ENCODE measurements at regions not wholly inside any gene's neighbourhood (a gene's known extent, or its start where the extent isn't known, plus 50 kb on each side); places are given as distances from the start of the nearest gene placed in this dataset.

DNA sequence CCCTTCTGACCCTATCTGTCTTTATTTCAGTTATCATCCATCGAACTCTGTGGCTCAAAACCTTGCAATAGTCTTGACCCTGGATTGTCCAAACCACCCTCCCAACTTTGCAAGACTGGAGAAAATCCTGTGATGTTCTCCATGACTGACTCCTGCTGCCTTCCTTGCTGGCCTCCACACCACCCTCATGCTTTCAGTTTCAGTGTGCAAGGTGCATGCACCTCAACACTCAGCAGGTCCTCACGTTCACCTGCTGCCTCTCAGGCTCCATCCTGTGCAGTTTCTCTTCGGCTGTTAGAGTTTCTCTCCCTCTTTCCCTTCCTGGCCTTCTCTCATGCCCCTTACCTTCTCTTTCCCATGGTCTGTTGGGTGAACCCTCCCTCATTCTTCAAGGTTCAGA lies 59.4 kb upstream of the ASIC2 start:
- DNase-seq = no peak

DNA sequence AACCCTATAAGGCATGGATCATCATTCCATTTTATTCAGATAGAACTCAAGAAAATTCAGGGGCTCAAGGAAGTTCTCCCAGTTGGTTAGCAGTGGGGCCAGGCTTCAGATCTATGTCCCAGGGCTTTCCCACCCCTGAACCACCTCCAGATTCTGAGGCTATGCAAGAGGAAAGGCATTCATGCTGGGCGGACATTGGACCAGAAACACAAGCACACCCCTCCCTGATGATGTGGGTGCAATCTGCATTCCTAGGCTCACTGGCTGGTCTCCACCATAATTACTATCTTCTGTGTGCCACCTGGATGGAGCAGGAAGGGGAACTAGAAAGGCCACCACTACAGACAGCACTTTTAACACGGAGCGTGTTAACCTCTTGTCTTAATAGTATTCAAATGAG lies 63.2 kb upstream of the ASIC2 start:
- DNase-seq = no peak

DNA sequence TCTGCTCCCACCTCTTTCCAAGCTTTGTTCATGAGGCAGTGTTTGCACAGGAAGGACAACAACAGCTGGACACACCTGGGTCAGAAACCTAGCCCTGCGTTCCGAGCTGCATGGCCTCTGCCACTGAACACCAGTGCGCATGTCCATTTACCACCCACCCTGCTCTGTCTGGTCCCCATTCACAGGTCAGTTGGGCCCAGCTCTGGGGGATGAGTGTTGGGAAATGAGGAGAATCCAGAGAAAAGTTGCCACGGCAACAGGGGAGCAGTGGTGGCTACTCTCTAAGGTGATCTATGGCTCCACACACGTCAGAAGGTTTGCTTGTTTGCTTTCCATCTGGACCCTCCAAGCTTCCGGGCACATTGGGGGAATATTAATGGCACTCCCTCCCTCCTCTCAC lies 70.4 kb upstream of the ASIC2 start:
- no peak for DNase-seq

DNA sequence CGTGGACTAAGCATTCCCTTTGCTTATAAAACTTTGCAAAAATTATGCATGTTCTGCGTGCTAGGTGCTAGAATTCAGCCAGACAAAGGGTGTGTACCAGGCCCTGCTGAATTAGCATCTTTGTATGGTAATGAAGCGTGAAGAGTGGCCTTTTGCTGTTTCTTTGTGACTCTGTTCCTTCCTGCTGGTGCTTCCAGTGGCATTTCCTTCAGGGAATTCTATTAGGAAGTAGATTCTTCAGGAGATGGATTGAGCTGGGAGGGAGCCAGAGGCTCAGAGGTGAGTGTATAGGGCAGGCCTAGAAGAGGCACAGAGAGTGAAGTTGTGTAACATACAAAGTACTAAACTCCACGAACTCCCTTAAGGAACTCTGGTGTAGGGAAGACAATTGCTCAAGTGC lies 73.9 kb upstream of the ASIC2 start:
- no peak for DNase-seq

DNA sequence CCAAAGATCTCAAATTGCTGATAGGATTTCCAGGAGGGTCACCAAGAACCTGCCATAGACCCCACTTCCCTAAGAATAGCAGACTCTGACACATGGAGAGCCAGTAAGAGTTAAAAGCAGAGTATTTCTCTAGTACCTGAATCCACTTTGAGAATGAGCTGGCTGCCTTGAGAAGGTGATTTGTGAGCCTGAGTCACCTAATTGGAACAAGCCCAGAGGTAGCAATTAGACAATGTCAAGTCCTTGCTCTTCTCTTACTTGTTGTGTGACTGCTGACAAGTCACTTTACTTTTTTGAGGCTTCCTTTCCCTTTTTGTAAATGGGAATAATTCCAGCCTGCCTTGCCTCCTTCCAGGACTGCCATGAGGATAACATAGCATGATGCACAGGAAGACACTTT lies 76.1 kb upstream of the ASIC2 start:
- DNase-seq = no peak

DNA sequence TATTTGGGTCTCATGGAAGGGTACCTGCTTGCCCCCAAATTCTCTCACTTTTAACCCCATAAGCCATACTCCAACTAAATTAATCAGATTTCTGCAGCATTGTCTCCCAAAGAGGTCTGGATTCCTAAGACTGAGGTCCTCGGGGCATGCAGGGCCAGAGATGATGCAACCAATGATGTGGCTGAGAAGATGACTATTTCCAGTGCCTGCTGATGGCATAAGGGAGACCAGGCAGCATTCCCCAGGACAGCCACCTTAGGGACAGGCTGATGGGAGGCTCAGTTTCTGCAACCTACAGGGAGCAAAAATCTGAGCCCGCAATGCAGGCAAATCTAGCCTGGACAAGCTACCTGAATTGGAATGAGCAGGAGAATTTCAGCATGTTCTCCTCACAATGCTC lies 76.8 kb upstream of the ASIC2 start:
- DNase-seq = no peak

DNA sequence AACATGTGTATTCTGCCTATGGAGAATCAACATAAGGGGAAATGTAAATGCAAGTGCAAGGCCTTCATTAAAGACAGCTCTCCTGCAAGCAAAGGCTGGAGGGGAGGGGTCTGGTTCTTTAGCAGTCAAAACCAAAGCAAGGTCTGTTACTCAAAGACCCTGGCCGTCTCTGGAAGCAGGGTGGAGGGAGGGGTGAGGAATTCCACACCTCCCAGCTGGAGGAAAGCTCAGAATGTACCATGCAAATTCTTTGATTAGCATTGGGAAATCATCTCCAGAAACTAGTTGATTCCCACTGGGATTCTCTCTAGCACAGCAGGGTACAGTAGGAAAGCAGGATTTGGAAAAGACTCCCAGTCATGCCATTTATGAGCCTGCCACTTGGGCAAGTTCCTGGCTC lies 77.3 kb upstream of the ASIC2 start:
- no peak for DNase-seq

DNA sequence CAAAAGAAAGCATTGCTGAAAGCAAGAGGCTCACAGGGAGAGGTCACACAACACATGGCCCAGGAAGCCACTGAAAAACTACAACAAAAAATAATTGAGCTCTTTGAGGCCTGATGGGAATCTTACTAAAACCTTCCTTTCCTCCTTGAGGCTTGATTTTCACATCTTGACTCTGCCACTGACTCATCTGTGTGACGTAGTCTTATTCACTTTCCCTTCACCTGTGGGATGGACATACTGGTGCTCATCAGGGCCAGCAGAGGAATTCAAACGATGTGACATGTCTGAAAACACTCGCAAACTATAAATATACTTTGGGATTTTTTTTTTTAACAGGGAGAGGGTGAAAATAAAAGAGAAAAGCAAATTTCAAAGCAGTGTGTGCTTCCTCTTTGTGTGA lies 78.3 kb upstream of the ASIC2 start:
- DNase-seq = no peak

DNA sequence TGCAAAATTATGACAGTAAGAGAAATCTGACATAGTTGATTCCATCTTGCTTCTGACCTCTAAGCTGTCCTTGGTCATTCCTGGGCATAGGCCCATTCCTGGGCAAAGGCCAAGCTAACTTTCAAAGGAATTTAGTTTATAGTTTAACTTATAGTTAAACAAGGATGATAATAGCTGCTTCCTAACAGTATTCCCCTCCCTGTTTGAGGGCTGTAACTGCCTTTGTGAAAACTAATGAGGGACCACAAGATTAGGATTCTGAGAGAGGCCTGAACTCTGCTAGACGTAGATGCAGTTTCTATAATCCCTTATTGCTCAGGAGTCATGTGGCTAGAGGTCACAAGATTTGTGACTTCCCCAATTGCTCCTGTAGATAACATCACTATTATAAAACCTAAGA lies 80.2 kb upstream of the ASIC2 start:
- no peak for DNase-seq

DNA sequence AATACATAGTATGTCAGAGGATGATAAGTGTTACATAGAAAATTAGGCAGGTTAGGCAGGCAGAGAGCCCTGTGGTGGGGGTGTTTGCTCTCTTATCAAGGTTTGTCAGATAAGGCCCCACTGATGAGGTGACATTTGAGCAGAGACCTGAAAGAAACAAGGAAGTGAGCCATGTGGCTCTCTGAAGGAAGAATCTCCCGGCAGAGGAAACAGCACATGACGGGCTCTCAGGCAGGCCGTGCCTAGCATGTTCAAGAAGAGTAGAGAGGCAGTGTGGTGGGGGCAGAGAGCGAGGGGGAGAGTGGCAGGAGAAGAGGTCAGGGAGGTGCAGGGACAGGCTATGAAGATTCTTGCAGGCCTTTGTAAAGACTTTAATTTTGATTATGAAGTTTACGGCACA lies 82.0 kb upstream of the ASIC2 start:
- DNase-seq = no peak

DNA sequence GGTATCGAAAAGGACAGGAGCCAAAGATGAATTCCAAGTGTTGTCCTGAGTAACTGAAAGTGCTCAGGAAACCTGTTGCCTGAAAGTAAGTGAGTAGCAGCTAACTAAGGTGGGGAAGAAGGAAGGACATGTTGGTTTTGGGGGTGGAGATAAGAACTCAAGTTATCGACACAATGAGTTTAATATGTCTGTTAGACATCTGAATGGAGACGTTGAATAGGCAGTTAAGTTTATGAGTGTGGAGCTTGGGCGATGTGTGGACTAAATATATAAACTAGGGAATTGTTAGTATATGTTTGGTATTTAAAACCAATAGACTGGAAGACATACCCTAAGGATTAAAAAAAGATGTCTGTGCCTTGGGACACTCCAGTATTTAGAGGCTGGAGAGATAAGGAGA lies 82.7 kb upstream of the ASIC2 start:
- no peak for DNase-seq

DNA sequence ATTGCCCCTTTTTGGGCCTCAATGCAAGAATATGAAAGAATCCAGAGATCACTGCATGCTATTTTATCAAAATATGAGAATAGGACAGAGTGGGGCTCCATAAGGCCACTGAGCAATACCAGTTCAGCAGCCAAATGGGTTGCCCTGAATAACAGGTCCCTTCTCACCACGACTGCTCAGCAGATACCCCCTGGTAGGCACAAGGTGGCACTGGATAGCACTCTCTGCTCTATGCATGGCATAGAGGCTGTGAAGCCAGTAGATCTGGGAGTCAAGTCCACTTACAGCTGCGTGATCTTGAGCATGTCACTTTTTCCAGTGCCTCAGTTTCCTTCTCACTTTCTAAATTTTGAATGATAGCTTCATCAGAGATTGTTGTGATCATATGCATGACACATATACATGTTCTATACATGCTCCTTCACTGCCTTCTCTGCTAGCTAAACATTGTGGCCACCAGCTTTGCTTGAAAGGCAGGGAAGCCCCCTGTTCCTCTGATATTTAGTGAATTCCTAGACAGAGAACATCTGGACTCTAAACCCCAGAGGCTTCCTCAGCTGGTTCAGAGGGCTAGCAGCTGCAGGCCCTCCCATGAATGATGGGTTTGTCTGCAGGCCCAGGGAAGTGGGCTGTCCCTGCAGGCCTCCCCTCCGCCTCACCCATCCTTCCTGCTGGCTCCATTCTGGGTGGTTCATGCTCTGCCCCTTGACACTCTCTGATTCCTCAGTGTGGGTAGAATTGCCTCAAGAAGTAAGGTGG lies 84.9 kb upstream of the ASIC2 start:
- no peak for DNase-seq

DNA sequence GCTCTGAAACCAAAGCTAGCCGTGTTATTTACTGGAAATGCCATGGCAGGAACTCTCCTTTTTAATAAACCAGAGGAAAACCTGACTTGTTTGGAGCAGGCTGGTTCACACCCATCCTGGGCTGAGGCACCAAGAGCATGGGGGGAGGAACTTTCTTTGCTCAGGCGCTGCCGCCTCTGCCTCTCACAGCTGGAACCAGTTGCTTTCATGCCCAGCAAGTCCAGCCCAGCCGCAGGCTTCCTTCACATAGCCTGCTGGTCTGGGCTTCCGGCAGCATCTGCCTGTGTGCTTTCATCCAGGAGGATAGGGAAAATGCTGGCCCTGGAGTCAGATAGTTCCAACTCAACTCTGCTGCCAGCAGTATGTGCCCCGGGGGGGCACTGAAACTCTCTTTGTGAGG lies 88.1 kb upstream of the ASIC2 start:
- no peak for DNase-seq

DNA sequence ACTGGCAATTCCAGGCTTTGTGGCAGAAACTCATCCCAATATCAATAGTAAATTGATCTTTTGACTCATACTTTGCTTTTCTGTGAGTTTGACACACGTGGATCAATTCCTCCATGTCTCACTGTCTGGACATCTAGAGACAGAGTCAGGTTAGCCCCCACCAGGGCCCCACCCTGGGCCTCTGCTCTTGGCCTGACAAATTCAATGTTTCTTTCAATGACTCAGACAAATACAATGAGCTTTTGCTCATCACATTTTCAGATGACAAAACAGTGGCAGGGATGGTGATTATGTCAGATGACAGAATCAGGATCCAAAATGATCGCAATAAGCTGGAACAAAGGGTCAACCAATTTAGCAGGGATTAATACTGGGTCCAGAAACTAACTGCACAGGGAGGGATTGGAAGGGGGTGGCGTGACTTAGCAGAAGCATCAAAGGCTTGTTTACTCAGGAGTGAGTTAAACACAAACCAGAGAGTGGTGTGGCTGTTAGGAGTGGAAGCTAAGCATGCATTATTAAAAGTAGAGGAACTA lies 90.5 kb upstream of the ASIC2 start:
- no peak for DNase-seq

DNA sequence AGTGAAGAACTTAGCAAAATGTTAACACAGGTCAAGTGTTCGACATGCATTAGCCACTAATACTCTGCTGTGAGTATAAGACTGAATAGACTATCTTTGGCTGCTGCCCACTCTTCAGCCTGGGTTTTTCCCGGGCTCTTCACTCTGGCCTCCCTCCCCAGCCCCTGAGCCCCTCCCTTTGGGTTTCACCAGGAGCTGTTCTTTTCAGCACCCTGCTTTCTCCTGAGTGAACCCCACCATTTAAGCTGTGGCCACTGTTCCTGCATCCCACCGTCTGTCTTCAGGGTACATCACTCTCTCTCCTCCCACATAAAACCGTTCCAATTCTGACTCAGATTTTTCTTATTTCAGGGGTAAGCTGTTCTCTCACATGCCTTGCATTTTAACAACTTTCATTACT lies 92.0 kb upstream of the ASIC2 start:
- DNase-seq = no peak

DNA sequence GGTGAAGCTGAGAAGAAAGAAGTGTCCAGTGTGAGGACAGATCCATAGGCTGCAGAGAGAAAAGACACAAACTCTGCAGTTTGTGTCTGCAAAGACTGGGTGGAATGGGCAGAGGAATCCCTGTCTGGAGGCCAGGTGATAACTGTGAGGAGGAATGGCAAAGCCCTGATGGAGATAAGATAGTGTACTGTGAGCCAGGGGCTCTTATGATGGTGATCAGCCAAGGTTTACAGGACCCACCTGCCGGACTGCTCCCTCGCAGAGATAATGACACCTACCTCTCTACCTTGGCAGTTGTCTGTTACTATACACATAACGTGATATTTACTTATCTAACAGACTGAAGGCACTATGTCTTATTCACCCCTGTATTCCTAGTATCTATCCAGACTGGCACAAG lies 92.6 kb upstream of the ASIC2 start:
- DNase-seq = no peak

DNA sequence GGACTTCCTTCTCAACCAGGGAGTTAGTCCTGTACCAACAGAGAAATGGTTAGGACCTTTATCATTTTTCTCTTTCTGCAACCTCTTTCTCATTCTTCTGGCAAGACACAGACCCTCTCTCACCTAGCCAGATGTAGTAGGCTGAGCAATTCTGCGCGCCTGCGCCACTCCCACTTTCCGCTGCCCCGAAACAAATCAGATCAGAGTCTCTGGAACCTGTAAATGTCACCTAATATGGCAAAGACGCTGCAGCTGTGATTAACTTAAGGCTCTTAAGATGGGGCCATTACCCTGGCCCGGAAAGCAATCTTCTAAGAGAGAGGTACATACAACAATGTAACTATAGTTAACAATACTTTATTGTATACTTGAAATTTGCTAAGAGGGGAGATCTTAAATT lies 94.3 kb upstream of the ASIC2 start:
- DNase-seq = no peak

DNA sequence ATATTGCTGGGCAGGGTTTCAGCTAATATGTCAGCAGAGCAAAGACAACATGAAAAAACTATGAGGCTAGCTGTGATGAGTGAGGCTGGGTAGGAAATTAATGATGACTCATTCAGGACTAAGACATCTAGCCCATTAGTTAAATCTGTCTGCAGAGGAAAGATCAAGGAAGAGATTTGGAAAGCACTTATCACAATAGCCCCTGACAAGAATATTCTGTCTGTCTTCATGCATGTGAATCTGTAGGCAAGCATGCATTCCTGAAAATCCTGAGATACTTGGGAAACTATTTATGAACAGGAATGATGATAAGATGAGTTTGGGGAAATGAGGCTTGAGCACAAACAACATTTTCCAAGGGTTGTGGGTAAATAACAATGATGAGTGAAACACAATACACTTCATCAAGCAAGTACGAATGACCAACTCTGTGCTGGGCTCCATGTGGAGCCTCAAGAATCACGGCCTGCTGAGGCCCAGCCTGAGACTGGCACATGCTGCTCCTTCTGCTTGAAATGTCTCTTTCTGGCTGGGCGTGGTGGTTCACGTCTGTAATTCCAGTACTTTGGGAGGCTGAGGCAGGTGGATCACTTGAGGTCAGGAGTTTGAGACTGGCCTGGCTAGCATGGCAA lies 96.5 kb upstream of the ASIC2 start:
- DNase-seq = no peak

DNA sequence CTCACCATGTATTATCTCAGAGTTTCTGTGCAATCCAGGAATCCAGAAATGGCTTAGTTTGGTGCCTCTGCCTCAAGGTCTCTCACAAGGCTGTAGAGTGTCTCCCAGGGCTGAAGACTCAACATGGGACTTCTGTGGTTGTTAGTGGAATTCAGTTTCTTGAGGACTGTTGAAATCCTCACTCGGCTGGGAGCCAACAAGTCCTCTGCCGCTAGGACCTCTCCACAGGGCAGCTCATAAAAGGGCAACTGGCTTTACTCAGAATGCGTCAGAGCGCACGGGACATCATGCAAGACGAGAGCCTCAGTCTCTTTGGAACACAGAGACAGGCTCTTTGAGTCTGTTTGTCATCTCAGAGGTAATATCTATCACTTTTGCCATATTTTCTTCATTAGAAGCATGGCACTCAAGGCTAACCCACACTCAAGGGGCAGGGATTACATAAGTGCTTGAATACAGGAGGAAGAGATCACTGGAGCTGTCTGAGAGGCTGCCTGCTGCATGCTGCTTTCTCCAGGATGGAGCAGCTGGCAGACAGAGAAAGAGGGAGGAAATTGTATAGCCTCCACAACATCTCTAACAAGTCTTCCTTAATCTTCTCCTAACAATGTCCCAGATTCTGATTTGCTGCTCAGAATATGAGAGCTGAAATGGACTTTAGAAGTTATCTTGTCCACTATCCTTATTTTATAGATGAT lies 97.5 kb upstream of the ASIC2 start:
- DNase-seq = no peak

DNA sequence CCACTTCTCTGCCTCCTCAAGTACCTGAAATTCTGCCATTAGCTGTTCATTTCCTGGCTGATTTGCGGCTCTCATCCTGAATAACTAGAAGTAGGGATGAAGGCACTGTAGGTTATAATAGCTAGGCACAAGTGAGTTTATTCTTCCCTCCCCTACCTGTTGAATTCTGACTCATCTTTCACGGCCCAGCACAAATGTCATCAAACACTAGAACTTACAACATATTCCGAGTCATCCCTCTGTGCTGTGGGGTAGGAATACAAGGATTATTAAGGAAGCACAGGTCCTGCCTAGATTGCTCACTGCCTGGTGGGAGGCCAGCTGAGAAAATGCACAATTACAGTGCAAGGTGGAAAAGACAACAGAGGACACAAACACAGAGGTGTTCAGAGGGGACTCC lies 103.7 kb upstream of the ASIC2 start:
- DNase-seq = no peak

DNA sequence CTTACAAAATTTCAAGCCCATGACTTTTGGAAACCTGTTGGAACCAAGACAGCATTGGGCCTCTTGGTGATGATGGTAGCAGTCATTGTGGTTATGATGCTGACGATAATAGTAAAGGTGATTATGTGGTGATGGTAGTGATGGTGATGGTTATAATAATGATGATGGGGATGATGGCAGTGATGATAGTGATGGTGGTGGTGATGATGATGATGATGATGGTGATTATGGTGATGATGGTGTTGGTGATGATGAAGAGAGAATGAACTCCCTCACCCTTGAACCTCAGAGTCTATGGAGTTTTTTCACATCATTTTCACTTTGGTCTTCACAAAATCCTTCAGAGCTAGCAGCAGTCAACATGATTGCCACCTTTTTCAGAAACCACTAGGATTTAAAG lies 105.3 kb upstream of the ASIC2 start:
- no peak for DNase-seq

DNA sequence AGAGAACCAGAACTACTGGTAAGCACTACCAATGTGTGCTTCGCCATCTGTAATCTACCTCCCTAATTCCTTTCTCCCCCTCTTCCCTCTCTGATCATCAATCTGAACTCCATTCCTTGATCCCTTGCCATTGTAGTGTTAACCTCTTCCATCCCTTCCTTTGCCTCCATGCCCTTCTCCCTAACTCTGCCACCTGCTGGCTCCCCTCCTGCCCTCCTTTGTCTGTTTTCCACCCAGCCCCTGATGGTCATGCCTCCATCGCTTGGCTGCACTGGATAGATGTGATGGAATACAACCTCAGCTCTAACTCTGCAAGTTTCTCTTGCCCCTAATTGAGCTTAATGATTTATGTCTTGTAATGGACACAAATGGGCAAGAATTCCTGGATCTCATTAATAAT lies 108.2 kb upstream of the ASIC2 start:
- DNase-seq = no peak

DNA sequence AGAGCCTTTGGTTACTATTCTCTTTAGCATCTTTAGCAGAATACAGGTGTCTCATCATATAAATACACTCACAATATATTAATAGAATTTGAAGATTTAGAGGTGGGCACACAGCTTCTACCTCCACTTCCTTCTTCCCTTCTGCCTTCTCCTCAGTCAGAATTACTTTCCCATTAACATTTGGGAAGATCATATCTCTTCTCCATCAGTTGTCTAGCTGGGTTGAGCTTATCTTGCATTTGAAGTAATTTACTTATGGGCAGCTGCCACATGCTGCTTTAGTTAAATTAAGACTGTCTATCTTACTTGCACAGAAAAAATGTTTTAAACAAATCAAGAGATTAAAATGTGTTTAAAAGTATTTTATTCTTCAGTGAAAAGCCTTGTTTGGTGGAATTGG lies 110.1 kb upstream of the ASIC2 start:
- DNase-seq = no peak

DNA sequence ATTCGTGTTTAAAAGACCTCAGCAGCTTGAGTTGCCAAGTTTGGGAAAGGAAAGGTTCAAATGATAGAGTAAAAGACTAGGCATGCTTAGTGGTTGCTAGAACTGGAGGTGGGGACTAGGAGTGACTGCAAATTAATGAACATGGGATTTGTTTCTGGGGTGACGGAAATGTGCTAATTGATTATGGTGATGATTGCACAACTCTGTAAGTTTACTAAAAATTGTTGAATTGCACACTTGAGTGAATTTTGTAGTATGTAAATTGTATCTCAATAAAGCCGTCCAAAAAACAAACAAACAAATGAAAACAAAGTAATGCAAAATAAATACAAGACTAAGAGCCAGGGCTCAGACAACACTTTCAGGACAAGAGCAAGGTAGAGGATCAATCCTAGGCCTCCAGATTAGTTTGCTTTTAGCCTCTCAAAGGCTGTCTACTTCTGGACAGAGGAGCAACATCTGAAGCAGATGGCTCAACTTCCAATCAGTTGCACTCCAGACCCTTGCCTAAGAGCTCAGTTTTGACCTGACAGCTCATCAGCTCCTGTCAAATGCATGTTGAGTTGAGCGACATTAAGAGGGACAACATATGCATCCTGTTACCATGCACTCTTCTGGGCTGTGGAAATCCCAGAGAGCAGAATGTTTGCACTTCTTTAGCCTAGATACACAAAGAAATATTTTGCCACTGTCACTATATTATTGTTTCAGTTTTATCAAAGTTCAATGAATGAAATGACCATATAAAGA lies 111.2 kb upstream of the ASIC2 start:
- DNase-seq = no peak

Measured in HCEC 1CT (cell line).